ENCODE measurements at regions not wholly inside any gene's neighbourhood (a gene's known extent, or its start where the extent isn't known, plus 50 kb on each side); places are given as distances from the start of the nearest gene placed in this dataset.

GRCh38 chr10:128967980-128968756, 498.9 kb upstream of the MGMT start:
- no peak for DNase-seq (ENCODE audit: low spot score)
- TF ChIP-seq CTCF (IDR thresholded peaks at IDR 0.05; ENCODE audit: extremely low read depth, missing control alignments): no peak

GRCh38 chr10:128969551-128969950, 497.5 kb upstream of the MGMT start:
- DNase-seq (ENCODE audit: low spot score): no peak
- no peak for TF ChIP-seq CTCF (IDR thresholded peaks at IDR 0.05; ENCODE audit: extremely low read depth, missing control alignments)

GRCh38 chr10:128971374-128972035, 495.5 kb upstream of the MGMT start:
- DNase-seq (ENCODE audit: low spot score): no peak
- no peak for TF ChIP-seq CTCF (IDR thresholded peaks at IDR 0.05; ENCODE audit: extremely low read depth, missing control alignments)

GRCh38 chr10:128972036-128972405, 495.0 kb upstream of the MGMT start:
- no peak for TF ChIP-seq CTCF (IDR thresholded peaks at IDR 0.05; ENCODE audit: extremely low read depth, missing control alignments)
- DNase-seq (ENCODE audit: low spot score): no peak

GRCh38 chr10:128973221-128973620, 493.8 kb upstream of the MGMT start:
- no peak for DNase-seq (ENCODE audit: low spot score)
- no peak for TF ChIP-seq CTCF (IDR thresholded peaks at IDR 0.05; ENCODE audit: extremely low read depth, missing control alignments)

- TF ChIP-seq CTCF (IDR thresholded peaks at IDR 0.05; ENCODE audit: extremely low read depth, missing control alignments): no peak
- no peak for DNase-seq (ENCODE audit: low spot score)
Measured at GRCh38 chr10:128976856-128977255, 490.2 kb upstream of the MGMT start.

GRCh38 chr10:128978211-128978610, 488.8 kb upstream of the MGMT start:
- no peak for DNase-seq (ENCODE audit: low spot score)
- TF ChIP-seq CTCF (IDR thresholded peaks at IDR 0.05; ENCODE audit: extremely low read depth, missing control alignments): no peak
